Body of pancreas (tissue), 4 donors: ENCODE measurements at regions not wholly inside any gene's neighbourhood (a gene's known extent, or its start where the extent isn't known, plus 50 kb on each side); places are given as distances from the start of the nearest gene placed in this dataset.

Source experiments
- ATAC-seq: fragments of 150-250 bp; one replicate; pipeline ENCODE4 v1.9.1; 2016
- DNase-seq, 4 donors: peaks; one replicate each; pipeline ENCODE4 v3.0.0-alpha.2; 2019
- H3K27ac ChIP-seq, 4 donors: fragments of 200-600 bp; sonication (generic); 1 replicate in 3 of 4; 2 replicates in 1 of 4; pipeline versions ENCODE4 v1.5.1 to v1.6.1; 2016 to 2019; ENCODE audit warnings: mild to moderate bottlenecking in 1 of 4, mixed read lengths in 1 of 4, moderate library complexity in 1 of 4
- H3K27me3 ChIP-seq, 2 donors: fragments of 200-600 bp; sonication (generic); one replicate each; pipeline ENCODE4 v1.6.0; 2016; ENCODE audit warnings: mild to moderate bottlenecking in 1 of 2
- H3K36me3 ChIP-seq, 2 donors: fragments of 200-600 bp; sonication (generic); replicated peaks in 1 of 2; 2 replicates each; pipeline ENCODE4 v1.5.1; 2016; ENCODE audit warnings: low read depth in 2 of 2; ENCODE audit not compliant: insufficient read depth in 1 of 2
- H3K4me1 ChIP-seq: fragments of 200-600 bp; sonication (generic); one replicate; pipeline ENCODE4 v1.6.0; 2016
- H3K4me3 ChIP-seq, 2 donors: fragments of 200-600 bp; sonication (generic); 1 replicate in 1 of 2; 2 replicates in 1 of 2; pipeline ENCODE4 v1.5.1; 2016 to 2019
- H3K9me3 ChIP-seq, 3 donors: fragments of 200-600 bp; sonication (generic); 1 replicate in 2 of 3; 2 replicates in 1 of 3; pipeline ENCODE4 v1.5.1; 2016
- POLR2A ChIP-seq, 3 donors: fragments of 450-650 bp; IDR thresholded peaks; one replicate each; pipeline ENCODE4 v1.6.1; 2016; ENCODE audit warnings: antibody characterized with exemption in 3 of 3, mild to moderate bottlenecking in 2 of 3
- WGBS, 2 donors: methylation state at CpG; one replicate each; pipeline ENCODE4 v1.1.5; 2017; 5-methylcytosine and 5-hydroxymethylcytosine counted together
- intact Hi-C: fragments of 100-400 bp; cut with DNase I; formaldehyde crosslinking; loops from one replicate; pipeline ENCODE4 v1.15.1; 2023
- TF ChIP-seq, protein P1 (sequence below), 7 experiments: fragments of 450-650 bp in 4 of 7; fragments of 200-600 bp in 3 of 7; sonication (generic) in 3 of 7; IDR thresholded peaks; one replicate each; pipeline ENCODE4 v1.5.1; 2016 to 2019; ENCODE audit warnings: antibody characterized with exemption in 7 of 7

DNA sequence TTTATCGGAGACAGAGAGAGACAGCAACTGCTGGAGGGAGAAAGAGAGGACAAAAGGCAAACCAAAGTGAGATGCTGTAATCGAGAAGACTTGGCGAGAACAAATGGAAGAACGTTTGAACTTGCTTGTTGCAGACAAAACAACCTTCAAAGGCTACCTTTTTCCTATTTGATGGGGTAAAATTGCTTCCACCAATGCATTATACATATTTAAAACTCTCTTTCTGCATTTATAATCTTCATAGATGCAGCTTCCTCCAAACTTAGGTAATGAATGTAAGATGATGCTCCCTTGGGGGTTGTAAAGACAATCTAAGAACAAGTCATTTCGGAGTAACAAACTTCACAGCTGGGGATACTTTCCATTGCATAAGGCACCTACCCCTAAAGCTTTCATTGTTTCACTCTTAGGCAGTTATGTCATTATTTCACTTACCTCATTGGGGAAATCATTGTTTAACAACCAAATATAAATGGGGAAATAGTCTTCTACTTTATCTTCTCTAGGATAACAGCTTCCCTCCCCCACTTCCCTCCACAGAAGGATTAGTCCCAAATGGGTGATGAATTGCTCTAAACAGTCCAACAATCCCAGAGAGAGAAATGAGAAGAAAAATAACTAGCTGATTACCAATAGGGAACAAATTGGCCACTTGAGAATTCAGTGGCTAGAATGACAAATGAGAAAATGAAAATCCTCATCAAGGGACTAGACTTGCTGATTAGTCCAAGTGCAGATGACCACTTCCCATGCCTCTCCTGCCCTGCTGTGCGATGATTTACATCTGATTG is 269.8 kb upstream of the ADAMTS9 start:
- H3K27me3 ChIP-seq: no peaks in the 10 kb centered on the region
- intact Hi-C loops: no loop called here
- H3K4me3 ChIP-seq: no peak overlapping the region
- no peaks in the 10 kb centered on the region for H3K9me3 ChIP-seq
- ATAC-seq: no peak
- TF ChIP-seq POLR2A (IDR thresholded peaks at IDR 0.05): no peak
- TF ChIP-seq, protein P1, sequence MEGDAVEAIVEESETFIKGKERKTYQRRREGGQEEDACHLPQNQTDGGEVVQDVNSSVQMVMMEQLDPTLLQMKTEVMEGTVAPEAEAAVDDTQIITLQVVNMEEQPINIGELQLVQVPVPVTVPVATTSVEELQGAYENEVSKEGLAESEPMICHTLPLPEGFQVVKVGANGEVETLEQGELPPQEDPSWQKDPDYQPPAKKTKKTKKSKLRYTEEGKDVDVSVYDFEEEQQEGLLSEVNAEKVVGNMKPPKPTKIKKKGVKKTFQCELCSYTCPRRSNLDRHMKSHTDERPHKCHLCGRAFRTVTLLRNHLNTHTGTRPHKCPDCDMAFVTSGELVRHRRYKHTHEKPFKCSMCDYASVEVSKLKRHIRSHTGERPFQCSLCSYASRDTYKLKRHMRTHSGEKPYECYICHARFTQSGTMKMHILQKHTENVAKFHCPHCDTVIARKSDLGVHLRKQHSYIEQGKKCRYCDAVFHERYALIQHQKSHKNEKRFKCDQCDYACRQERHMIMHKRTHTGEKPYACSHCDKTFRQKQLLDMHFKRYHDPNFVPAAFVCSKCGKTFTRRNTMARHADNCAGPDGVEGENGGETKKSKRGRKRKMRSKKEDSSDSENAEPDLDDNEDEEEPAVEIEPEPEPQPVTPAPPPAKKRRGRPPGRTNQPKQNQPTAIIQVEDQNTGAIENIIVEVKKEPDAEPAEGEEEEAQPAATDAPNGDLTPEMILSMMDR (IDR thresholded peaks at IDR 0.05): no peak
- DNase-seq: no peak
- H3K27ac ChIP-seq: no peak overlapping the region
- no peaks in the 10 kb centered on the region for H3K36me3 ChIP-seq
- 77 to 78% methylated on average over 6 of the region's 6 CpGs for WGBS, 2 donors
- peaks cover 12% of the 10 kb centered on the region for H3K4me1 ChIP-seq

DNA sequence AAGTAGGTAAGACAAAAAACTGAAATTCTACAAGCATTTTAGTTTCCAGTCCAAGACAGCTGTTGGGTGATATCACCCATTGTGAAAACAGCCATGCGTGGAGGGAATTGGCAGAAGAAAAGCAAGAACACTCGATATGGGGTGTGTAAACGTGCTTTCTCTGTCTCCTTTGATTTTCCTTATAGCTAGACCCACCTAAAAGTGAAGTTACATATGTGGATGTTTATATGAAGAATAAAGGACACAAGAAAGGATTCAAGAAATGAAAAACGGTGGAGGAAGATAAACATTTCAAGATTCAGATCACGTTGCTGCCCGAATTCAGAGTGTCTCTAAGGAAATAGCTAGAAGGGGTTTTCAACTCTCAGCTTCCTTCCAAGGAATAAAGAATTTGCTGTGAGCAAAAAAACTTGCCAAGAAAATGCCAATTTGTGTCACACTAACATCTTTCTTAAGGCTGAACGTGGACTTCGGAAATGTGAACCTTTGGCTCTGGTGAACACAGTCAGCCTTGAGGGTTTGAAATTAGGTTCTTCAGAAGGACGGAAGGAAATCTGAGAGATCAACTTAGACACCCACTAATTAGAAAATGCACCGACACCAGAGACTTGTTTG is 269.0 kb upstream of the ADAMTS9 start:
- Histone ChIP-seq H3K27me3 (no peaks in the 10 kb centered on the region), H3K36me3 (no peaks in the 10 kb centered on the region), H3K4me1 (peaks cover 12% of the 10 kb centered on the region), H3K27ac (no peak overlapping the region), H3K4me3 (no peak overlapping the region), H3K9me3 (no peaks in the 10 kb centered on the region)
- intact Hi-C loops: no loop called here
- ATAC-seq (no peak), DNase-seq (no peak)
- whole genome bisulfite sequencing, 2 donors: 67 to 75% methylated on average over 10 of the region's 10 CpGs
- TF ChIP-seq, protein P1 (IDR thresholded peaks at IDR 0.05): no peak
- TF ChIP-seq POLR2A (IDR thresholded peaks at IDR 0.05): no peak

DNA sequence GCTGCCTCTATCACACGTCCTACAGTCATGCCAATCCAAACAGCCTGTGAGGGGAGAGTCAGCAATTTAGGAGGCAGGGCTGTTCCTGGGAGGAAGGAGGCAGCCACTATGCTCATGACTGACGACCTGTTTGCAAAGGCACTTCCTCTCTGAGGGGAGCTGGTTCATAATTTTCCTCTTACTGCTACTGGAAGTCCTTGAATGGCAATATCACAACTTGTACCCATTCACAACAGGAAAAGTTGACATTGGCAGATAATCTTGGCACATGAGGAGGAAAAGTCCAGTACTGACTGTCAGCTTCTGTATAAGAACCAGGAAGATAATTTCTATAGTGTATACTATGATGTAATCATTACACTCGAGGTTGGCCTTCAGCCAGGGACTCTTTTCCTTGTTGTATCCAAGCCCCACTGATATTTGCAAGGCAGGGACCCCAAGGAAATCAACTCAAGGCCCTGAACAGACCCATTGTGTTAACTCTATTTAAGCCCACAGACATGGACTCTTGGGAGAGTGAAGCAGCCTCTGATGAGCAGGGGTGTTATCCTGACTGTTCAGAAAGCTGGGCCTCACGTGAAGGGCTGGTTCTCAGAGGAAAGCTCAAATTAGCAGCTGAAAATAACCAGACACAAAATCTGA is 267.3 kb upstream of the ADAMTS9 start:
- Histone ChIP-seq H3K36me3 (no peaks in the 10 kb centered on the region), H3K9me3 (no peaks in the 10 kb centered on the region), H3K4me3 (no peak overlapping the region), H3K27ac (peak overlapping the region in 2 of 4 donors; percentile 16 to 59), H3K27me3 (no peaks in the 10 kb centered on the region), H3K4me1 (peaks cover 12% of the 10 kb centered on the region)
- ATAC-seq: peak; percentile 85
- intact Hi-C loops: no loop called here
- DNase-seq: peak; percentile 45 to 61 (median 52)
- TF ChIP-seq, protein P1 (IDR thresholded peaks at IDR 0.05): no peak
- TF ChIP-seq POLR2A (IDR thresholded peaks at IDR 0.05): no peak
- WGBS, 2 donors: 22 to 25% methylated on average over 4 of the region's 4 CpGs

DNA sequence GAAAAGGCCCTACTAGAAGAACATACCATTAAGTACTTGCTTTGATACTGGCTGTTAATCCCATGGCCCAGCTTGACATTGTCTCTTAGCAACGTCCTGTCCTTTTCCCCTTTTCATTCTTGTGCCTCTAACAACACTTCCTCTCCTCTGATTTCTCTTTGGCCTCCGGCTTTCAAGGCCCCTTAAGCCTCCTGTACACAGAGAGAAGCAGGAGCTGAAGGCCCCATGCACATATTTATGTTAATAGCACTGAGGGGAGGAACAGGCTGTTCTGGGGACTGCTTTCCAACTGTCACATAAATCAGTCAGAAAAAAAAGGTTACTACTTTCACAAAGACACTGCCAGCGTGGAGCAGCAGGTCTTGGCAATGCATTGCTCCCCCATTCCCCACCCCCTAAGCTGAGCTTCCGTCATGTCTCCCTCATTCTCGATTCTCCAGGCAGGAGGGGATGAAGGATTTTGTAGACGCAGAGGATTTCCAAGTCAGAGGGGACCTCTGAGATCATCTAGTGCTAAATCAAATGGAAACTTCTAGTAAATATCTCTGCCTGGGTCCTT is 257.4 kb upstream of the ADAMTS9 start:
- intact Hi-C loops: no loop called here

More for the DNA sequence above, 257.4 kb upstream of the ADAMTS9 start:
- 43 to 53% methylated on average over 6 of the region's 6 CpGs for WGBS, 2 donors
- H3K36me3 ChIP-seq: no peaks in the 10 kb centered on the region
- no peaks in the 10 kb centered on the region for H3K4me1 ChIP-seq
- H3K27ac ChIP-seq: no peak overlapping the region
- no peak overlapping the region for H3K4me3 ChIP-seq
- no peaks in the 10 kb centered on the region for H3K27me3 ChIP-seq
- TF ChIP-seq, protein P1 (IDR thresholded peaks at IDR 0.05): no peak
- no peak for TF ChIP-seq POLR2A (IDR thresholded peaks at IDR 0.05)
- DNase-seq: peak in 2 of 4 donors; percentile 6 to 8
- H3K9me3 ChIP-seq: no peaks in the 10 kb centered on the region
- peak; percentile 47 for ATAC-seq
